Erythroblast (primary cell): ENCODE measurements at regions not wholly inside any gene's neighbourhood (a gene's known extent, or its start where the extent isn't known, plus 50 kb on each side); places are given as distances from the start of the nearest gene placed in this dataset.

Experiments used
- GATA1 ChIP-seq: IDR thresholded peaks from 2 replicates; pipeline ENCODE4 v1.6.1; 2011; ENCODE audit warnings: low read depth, mild to moderate bottlenecking, control low read depth, low read length, moderate library complexity
- POLR2A ChIP-seq: IDR thresholded peaks from 2 replicates; pipeline ENCODE4 v1.6.1; 2011; ENCODE audit warnings: mild to moderate bottlenecking, low read length

DNA sequence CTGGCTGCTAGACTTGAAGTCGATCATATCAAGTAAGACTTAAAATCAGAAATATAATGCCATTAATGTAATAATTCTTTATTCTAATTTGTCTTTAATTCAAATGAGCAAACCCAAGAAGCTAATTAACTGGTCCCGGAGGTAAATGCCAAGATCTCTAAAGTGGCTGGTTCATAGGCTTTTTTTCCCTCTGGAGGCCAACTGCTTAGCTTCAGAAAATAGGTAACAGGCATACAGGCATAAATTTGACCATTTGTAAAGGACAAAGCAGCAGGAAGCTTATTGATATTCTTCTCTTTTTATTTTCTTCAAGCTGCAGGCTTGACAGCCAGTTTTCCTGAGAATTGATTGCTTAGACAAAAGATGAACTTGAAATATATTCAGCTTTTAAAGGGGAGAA, 158.6 kb upstream of the RAP2B start:
- TF ChIP-seq POLR2A (no peak), GATA1 (no peak)
